NB4 (cell line): ENCODE measurements at regions not wholly inside any gene's neighbourhood (a gene's known extent, or its start where the extent isn't known, plus 50 kb on each side); places are given as distances from the start of the nearest gene placed in this dataset.
A peak's percentile ranks its signal among the peaks of the same experiment; 100 is the strongest.

Source experiments
- DNase-seq: peaks from one replicate; pipeline ENCODE4 v3.0.0; 2010; ENCODE audit warnings: low read depth
- H3K4me3 ChIP-seq: one replicate; pipeline ENCODE4 v1.5.1; 2011; ENCODE audit warnings: mild to moderate bottlenecking, low read depth, low read length, moderate library complexity
- MYC ChIP-seq: IDR thresholded peaks from 2 replicates; pipeline ENCODE4 v1.6.1; 2011; ENCODE audit warnings: low read depth, low read length
- POLR2A ChIP-seq: IDR thresholded peaks from 2 replicates; pipeline ENCODE4 v1.6.1; 2011; ENCODE audit warnings: mild to moderate bottlenecking; ENCODE audit not compliant: insufficient read length; ENCODE audit errors: extremely low read depth
- TF ChIP-seq, protein P1 (sequence below): IDR thresholded peaks from one replicate; pipeline ENCODE4 v1.5.1; 2012; ENCODE audit warnings: low read depth, low read length
- TF ChIP-seq, protein P2 (sequence below): IDR thresholded peaks from 2 replicates; pipeline ENCODE4 v1.6.1; 2011; ENCODE audit warnings: low read depth, low read length

DNA sequence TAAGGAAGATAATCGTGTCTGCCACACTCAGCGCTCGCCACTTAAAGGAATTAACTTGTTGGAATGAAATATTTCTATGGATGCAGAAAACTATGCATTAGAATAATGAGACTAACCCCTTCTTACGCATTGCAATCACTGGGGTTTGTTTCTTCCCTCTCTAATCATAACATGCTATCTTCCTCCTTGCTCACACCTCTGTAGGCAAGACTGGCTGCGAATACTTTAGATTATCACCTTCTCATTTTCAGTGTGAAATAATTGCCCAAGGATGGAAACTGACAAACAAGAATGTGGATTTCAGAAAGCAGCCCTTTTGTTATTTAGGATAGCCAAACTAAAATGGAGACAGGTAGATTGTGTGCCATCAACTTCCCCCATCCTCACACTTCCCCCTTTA lies 349.4 kb downstream of the MID1IP1 start:
- no peak overlapping the region for H3K4me3 ChIP-seq
- TF ChIP-seq, protein P1, sequence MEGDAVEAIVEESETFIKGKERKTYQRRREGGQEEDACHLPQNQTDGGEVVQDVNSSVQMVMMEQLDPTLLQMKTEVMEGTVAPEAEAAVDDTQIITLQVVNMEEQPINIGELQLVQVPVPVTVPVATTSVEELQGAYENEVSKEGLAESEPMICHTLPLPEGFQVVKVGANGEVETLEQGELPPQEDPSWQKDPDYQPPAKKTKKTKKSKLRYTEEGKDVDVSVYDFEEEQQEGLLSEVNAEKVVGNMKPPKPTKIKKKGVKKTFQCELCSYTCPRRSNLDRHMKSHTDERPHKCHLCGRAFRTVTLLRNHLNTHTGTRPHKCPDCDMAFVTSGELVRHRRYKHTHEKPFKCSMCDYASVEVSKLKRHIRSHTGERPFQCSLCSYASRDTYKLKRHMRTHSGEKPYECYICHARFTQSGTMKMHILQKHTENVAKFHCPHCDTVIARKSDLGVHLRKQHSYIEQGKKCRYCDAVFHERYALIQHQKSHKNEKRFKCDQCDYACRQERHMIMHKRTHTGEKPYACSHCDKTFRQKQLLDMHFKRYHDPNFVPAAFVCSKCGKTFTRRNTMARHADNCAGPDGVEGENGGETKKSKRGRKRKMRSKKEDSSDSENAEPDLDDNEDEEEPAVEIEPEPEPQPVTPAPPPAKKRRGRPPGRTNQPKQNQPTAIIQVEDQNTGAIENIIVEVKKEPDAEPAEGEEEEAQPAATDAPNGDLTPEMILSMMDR: no peak
- TF ChIP-seq, protein P2, sequence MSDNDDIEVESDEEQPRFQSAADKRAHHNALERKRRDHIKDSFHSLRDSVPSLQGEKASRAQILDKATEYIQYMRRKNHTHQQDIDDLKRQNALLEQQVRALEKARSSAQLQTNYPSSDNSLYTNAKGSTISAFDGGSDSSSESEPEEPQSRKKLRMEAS: no peak
- TF ChIP-seq MYC (no peak), POLR2A (no peak)
- no peak for DNase-seq

DNA sequence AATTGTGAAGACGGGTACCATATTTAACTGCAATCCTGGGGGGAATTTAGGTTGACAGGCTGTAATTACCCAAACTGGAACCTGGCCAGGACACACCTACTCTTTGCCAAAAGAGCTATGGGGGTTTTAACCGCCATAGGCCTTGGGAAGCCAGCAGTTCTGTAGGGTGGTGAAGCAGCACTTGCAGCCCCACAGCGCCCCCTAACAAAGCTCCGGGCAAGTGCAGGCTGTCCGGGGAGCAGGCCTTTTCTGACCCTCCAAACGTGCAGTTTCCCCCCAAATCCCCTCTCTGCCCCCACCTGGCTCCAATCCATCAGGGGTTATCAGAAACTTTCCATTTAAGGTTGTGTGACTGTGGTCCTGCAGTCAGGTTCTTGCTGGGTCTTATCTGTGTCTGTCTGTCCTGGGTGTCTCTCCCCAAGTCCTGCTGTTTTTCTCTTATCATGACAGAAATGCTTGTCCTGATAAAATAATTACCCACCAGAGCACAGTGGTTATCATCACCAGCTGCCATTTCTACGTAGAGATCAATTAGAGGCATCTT lies 350.9 kb downstream of the MID1IP1 start:
- TF ChIP-seq, protein P2: no peak
- no peak for TF ChIP-seq MYC
- TF ChIP-seq, protein P1: peak; percentile 72
- peak; percentile 58 for DNase-seq

DNA sequence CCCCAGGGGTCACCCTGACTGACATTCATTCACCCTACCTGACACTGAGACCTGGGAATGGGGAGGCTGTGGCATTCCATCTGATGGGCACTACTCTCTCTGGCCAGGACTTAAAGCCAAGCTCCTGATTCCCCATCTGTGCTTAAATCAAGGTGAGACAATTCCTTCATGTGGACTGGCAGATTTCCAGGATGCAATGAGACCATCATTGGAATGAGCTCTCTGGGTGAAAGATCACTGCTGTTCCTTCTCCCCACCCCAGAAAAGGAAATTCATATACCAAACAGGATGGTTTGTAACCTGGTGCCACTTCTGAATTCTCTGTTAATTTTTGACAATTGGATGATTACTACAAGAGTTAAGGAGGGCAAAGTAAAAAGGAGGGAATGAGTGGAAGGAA lies 354.8 kb downstream of the MID1IP1 start:
- no peak overlapping the region for H3K4me3 ChIP-seq
- TF ChIP-seq, protein P1: no peak
- TF ChIP-seq, protein P2: no peak
- TF ChIP-seq MYC: no peak
- TF ChIP-seq POLR2A: no peak
- DNase-seq: no peak

More for the DNA sequence above, 350.9 kb downstream of the MID1IP1 start:
- no peak overlapping the region for H3K4me3 ChIP-seq

DNA sequence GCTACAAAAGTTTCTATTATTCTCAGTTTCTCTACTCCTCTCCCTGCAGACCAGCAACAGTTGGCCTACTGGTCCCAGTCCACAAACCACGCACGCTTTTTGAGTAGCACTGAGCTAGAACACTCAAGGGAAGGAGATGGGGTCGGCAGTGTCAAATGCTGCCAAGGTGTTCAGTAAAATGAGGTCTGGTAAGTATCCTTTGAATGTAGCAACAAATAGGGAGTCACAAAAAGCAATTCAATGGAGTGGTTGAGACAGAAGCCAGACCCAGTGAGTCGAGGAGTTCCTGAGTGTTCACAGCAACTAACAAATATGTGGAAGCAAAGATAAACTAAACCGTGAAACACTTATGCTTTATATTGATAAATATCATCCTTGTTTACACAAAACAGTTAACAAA lies 355.7 kb downstream of the MID1IP1 start:
- no peak for DNase-seq
- no peak for TF ChIP-seq POLR2A
- TF ChIP-seq MYC: no peak
- TF ChIP-seq, protein P1: no peak
- TF ChIP-seq, protein P2: no peak
- H3K4me3 ChIP-seq: no peak overlapping the region

DNA sequence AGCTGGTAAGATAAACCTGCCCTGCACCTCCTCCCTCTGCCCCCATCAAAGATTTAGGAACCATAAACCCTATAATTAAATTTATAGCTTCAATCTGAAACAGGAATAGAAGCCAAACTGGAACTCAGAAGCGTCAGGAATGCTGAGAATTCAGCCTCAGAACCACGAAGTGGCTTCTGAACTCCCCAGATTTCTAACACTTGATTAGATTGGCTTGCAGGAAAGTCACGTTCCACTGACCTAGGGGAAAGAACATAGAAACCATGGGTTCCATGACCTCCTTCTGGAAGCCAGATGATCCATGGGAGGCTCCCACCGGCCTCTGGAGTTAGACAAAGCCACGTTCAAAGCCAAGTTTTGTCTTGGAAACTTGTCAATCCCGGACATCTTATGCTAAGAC lies 356.5 kb downstream of the MID1IP1 start:
- H3K4me3 ChIP-seq: no peak overlapping the region
- TF ChIP-seq MYC: no peak
- TF ChIP-seq, protein P1: no peak
- TF ChIP-seq POLR2A: no peak
- TF ChIP-seq, protein P2: no peak
- DNase-seq: no peak
